LNCaP clone FGC (cell line): ENCODE measurements at regions not wholly inside any gene's neighbourhood (a gene's known extent, or its start where the extent isn't known, plus 50 kb on each side); places are given as distances from the start of the nearest gene placed in this dataset.

Source experiments
- DNase-seq: peaks from one replicate; pipeline ENCODE4 v3.0.0-alpha.2; 2011; ENCODE audit warnings: low read depth
- H3K4me3 ChIP-seq: 2 replicates; pipeline ENCODE4 v1.5.1; 2011; ENCODE audit warnings: mild to moderate bottlenecking, low read depth, low read length, control low read depth
- TF ChIP-seq, protein P1 (sequence below): IDR thresholded peaks from 2 replicates; pipeline ENCODE4 v1.5.1; 2012; ENCODE audit warnings: mild to moderate bottlenecking; ENCODE audit not compliant: control insufficient read depth, insufficient read depth; ENCODE audit errors: extremely low read depth

DNA sequence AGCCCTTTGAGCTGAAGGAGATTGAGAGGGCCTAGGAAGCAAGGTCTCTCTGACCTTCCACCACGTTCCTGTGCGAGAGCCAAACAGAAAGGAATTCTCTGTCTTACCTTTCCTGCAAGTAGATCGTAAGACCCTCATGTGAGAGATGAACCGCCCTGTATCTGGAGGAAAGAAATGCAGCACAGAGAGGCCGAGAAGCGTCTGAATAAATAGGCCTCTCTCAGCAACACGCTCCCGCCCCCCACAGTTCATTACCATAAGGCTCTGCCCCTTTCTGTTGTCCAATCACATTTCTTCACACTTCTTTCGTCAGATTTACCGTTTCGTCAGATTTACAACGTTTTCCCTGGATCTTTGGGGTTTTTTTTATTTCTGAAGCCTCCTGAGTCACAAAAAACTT is 90.3 kb downstream of the BLID start:
- TF ChIP-seq, protein P1, sequence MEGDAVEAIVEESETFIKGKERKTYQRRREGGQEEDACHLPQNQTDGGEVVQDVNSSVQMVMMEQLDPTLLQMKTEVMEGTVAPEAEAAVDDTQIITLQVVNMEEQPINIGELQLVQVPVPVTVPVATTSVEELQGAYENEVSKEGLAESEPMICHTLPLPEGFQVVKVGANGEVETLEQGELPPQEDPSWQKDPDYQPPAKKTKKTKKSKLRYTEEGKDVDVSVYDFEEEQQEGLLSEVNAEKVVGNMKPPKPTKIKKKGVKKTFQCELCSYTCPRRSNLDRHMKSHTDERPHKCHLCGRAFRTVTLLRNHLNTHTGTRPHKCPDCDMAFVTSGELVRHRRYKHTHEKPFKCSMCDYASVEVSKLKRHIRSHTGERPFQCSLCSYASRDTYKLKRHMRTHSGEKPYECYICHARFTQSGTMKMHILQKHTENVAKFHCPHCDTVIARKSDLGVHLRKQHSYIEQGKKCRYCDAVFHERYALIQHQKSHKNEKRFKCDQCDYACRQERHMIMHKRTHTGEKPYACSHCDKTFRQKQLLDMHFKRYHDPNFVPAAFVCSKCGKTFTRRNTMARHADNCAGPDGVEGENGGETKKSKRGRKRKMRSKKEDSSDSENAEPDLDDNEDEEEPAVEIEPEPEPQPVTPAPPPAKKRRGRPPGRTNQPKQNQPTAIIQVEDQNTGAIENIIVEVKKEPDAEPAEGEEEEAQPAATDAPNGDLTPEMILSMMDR, result no peak
- no peak overlapping the region for H3K4me3 ChIP-seq

DNA sequence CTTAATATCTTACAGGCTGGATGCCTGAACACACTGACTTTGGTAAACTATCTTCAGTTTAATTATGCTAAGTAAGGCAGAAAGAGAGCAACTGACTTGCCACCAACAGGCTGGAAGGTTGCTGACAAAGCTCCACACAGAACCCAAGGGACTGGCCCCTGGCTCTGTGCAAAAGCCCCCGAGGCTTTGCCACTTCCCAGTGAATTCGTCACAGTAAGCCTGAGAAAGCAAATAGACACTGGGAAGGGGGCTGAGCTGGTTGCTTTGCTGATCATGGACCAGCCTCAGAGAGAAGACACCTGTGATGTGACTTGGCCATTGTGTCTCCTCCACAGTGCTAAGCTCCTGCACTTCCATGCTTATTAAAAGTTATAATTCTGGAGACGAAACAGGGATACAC is 91.7 kb downstream of the BLID start:
- TF ChIP-seq, protein P1, result no peak
- no peak overlapping the region for H3K4me3 ChIP-seq
- DNase-seq, result no peak

More for the DNA sequence above, 90.3 kb downstream of the BLID start:
- DNase-seq, result no peak

DNA sequence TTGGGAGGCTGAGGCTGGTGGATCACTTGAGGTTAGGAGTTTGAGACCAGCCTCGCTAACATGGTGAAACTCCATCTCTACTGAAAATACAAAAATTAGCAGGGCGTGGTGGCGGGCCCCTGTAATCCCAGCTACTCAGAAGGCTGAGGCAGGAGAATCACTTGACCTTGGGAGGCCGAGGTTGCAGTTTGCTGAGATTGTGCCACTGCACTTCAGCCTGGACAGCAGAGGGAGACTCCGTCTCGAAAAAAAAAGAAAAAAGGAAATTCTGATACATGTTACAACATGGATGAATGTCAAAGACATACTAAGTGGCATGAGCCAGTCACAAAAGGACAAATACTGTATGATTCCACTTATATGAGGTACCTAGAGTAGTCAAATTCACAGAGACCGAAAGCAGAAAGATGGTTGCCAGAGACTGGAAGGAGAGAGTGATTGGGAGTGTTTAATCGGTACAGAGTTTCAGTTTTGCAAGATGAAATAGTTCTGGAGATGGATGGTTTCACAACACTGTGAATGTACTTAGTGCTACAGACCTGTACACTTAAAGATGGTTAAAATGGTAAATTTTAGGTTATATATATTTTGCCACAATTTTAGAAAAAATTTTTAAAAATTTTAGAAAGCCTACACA is 92.3 kb downstream of the BLID start:
- DNase-seq, result no peak
- TF ChIP-seq, protein P1, result no peak
- H3K4me3 ChIP-seq, result no peak overlapping the region

DNA sequence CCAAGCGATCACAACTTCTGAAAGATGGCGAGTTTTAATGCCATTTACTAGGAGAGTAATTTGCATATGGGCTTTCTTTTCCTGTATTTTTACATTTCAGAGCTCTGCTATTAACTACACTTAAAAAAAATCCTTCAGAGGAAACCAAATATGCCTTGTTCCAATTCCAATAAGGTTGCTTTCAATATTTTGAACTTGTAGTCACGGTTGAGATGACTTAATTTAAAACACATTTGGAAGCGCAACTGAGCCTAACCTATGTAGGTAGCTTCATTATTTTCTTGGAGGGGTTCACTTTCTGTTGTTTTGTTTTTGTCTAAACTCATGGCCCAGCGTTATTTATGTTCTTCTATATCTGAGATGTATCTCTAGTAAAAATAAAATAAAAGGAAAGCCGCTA is 93.4 kb downstream of the BLID start:
- TF ChIP-seq, protein P1, result no peak
- no peak overlapping the region for H3K4me3 ChIP-seq
- no peak for DNase-seq

DNA sequence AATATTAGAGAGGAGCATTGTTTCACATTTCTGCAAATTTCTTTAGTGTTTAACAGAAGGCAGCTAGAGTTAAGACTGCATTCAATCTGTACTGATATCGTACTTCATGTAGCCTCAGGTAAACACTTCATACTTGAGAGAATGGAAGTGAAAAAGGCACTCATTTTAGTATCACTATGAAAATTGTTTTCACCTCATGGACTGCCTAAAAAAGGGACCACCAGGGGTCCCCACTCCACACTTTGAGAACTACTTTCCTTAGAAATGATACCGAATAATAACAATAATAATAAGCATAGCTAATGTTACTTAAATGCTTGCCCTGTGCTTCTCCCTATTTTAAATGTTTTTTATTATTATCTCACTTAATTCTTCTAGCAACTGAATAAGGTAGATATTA is 95.1 kb downstream of the BLID start:
- no peak for DNase-seq

DNA sequence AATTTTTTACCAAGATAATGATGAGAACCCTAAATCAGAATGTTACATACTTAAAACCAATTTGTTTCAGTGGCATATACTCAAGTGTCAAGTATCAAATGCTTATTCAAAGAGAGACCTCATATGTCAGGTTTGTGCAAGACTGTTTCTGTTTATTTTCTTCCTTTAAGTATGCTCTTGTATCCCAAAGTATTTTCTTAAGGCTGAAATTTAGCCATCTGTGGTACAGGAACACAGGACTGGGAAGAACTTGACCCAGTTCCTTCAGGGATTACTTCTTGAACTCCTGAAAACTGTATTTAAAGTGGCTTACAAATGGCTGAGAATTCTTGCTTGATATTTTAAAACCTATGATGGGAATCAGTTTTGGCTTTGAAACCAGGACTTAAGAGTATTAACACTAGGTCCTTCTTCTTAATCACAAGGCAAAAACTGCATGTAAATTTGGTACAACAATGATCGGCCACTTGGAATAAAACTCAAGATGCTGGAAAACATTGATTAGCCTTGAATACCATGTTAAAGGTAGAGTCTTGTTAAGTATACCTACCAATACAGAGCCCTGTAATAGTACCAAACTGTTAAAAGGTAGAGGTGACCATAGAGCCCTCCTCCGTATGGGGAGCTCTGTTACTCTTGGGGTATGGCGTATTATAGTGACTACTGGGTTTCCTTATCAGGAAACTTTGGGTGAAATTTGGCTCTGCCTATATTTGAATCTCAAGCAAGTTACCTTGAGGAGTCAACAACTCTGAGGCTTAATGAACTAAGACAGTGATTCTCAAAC is 95.9 kb downstream of the BLID start:
- no peak overlapping the region for H3K4me3 ChIP-seq
- TF ChIP-seq, protein P1, result no peak
- DNase-seq, result no peak

More for the DNA sequence above, 95.1 kb downstream of the BLID start:
- TF ChIP-seq, protein P1, result no peak
- H3K4me3 ChIP-seq, result no peak overlapping the region

DNA sequence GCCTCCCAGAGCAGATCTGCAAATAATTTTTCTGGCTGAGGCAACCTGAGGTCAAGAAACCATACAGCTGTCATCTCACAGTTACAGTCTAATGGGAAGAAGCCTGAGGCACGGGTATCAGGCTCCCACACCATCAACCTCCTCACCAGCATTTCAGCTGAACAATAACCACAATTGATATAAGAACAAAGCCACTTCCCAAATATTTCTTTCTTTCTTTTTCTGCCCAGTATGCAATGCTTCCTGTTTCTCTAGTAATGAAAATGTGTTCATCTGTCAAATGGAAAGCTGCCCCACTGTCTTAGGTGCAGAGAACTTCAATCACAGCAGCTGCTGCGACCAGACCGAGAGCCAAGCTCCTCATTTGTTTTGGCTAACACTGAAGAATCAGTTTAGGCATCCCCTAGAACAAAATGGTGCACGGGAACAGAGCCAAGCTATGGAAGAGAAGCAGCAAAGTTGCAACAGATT is 108.4 kb downstream of the BLID start:
- no peak overlapping the region for H3K4me3 ChIP-seq
- DNase-seq, result no peak
- TF ChIP-seq, protein P1, result no peak
